Effector memory CD8-positive, alpha-beta T cell (primary cell): ENCODE measurements at regions not wholly inside any gene's neighbourhood (a gene's known extent, or its start where the extent isn't known, plus 50 kb on each side); places are given as distances from the start of the nearest gene placed in this dataset.

Source experiments
- ATAC-seq: fragments of 150-1000 bp; cut with Tn5 transposase; replicated peaks from 2 replicates; pipeline ENCODE4 v1.10.0; 2021; ENCODE audit warnings: mild to moderate bottlenecking, moderate library complexity
- DNase-seq, 3 experiments: peaks; one replicate each; pipeline ENCODE4 v3.0.0; 2021
- H3K27ac Mint-ChIP-seq, 2 donors: one replicate each; pipeline ENCODE4 v1.8.0; 2022; ENCODE audit warnings: mild to moderate bottlenecking in 2 of 2, mixed read lengths in 2 of 2, moderate library complexity in 2 of 2
- H3K27me3 Mint-ChIP-seq, 2 donors: one replicate each; pipeline ENCODE4 v1.8.0; 2022; ENCODE audit warnings: mixed read lengths in 2 of 2
- H3K36me3 Mint-ChIP-seq: one replicate; pipeline ENCODE4 v1.8.0; 2022; ENCODE audit warnings: mild to moderate bottlenecking, moderate library complexity, mixed read lengths; ENCODE audit not compliant: insufficient read depth
- H3K4me1 Mint-ChIP-seq, 2 donors: one replicate each; pipeline ENCODE4 v1.8.0; 2022; ENCODE audit warnings: low read depth in 2 of 2, mixed read lengths in 2 of 2
- H3K4me3 Mint-ChIP-seq, 2 donors: one replicate each; pipeline ENCODE4 v1.8.0; 2022; ENCODE audit warnings: mild to moderate bottlenecking in 2 of 2, mixed read lengths in 2 of 2, moderate library complexity in 2 of 2
- H3K9me3 Mint-ChIP-seq, 2 donors: one replicate each; pipeline ENCODE4 v1.8.0; 2022; ENCODE audit warnings: mixed read lengths in 2 of 2

DNA sequence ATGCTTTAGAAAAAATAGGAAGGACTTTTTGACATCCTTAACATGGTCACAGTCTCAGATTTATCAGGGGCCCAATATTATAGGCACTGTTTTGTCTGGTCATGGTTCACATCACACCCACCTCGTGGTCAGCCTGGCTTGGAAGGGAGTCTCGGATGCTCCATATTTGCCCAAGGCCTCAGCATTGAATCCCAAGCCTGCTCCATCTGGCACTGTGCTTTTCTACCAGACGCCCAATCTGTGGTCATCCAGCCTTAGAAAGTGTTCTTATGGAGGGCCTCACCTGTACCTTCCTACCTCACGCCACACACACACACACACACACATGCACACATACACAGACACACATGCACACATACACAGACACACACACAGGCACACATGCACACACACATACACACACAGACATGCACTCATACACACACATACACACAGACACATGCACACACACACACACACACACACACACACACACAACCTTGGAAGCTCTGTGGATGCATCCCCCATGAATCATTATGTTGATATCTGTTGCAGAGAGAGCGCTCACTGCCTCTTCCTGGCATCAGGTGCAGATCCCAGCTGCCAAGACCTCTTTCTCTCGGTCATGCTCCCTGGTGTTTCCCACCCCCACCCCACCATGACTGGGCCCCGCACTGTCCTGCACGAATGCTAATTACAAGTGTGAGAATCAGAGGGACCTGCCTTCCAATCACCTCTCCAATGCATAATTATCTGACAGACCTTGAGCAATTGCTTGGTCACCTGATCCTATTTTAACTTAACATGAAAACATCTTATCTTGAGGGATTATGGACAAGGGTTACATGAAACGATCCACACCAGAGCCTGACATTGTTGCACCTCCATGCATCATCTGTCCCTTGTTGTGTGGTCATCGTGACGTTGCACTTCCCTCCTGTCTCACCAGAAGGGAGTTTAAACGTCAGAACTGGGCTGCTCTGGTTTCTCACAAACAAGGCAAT, 122.7 kb upstream of the TMEM72 start:
- H3K27me3 Mint-ChIP-seq: peaks cover 24 to 51% of the 10 kb centered on the region in 2 donors
- ATAC-seq (no peak), DNase-seq (no peak)
- H3K36me3 Mint-ChIP-seq: no peaks in the 10 kb centered on the region
- H3K27ac Mint-ChIP-seq: no peak overlapping the region
- H3K4me1 Mint-ChIP-seq: no peaks in the 10 kb centered on the region
- no peak overlapping the region for H3K4me3 Mint-ChIP-seq
- H3K9me3 Mint-ChIP-seq: no peaks in the 10 kb centered on the region

DNA sequence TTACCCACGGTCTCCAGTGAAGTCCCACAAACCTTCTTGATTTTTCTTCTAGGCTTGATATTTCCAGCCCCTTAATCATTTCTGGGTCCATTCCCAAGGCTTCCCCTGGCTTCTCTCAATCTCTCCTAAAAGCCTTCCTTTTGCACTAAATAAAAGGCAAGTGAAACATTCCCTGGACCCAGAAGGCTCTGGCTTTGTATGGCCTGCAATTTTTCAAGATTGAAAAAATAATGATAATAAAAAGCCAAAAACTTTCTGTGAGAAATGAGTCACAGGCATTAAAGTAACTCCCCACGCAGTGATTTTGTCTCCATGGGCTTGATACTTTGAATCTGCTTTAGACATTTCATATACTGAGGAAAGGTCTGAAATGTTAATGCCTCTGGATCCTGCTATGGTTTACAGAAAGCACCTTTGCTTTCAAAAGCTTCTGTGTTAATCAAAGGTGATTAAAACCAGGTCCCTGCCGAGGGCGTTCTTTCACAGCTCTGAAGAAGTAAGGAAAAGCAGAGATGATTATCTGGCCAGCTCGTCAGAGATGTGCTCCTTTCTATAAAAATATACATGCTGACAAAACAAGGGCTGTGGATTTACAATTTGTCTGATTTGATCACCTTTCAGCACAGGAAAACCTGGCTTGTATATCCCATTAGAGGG, 118.9 kb upstream of the TMEM72 start:
- H3K4me3 Mint-ChIP-seq: no peak overlapping the region
- H3K27ac Mint-ChIP-seq: no peak overlapping the region
- no peaks in the 10 kb centered on the region for H3K9me3 Mint-ChIP-seq
- peaks cover 17 to 60% of the 10 kb centered on the region in 2 donors for H3K27me3 Mint-ChIP-seq
- no peaks in the 10 kb centered on the region for H3K4me1 Mint-ChIP-seq
- no peaks in the 10 kb centered on the region for H3K36me3 Mint-ChIP-seq
- DNase-seq (no peak), ATAC-seq (no peak)

DNA sequence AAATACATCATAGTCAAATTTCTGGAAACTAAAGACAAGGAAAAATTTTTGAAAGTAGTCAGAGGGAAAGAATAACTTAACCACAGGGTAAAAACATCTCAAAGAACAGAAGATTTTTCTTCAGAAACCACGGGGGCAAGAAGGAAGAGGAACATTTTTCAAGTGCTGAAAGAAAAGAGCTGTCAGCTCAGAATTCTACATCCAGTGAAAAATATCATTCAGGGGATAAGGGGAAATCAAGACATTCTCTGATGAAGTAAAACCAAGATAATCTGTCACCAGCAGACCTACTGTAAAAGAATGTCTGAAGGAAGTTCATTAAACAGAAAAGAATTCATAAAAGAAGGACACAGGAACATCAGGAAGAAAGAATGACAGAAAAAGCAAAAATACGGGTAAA, 111.2 kb upstream of the TMEM72 start:
- Mint-ChIP-seq H3K36me3 (no peaks in the 10 kb centered on the region), H3K27me3 (peaks cover 35 to 60% of the 10 kb centered on the region in 2 donors), H3K27ac (no peak overlapping the region), H3K9me3 (peaks cover 0 to 1% of the 10 kb centered on the region in 2 donors), H3K4me3 (no peak overlapping the region), H3K4me1 (no peaks in the 10 kb centered on the region)
- DNase-seq: no peak
- ATAC-seq: no peak

DNA sequence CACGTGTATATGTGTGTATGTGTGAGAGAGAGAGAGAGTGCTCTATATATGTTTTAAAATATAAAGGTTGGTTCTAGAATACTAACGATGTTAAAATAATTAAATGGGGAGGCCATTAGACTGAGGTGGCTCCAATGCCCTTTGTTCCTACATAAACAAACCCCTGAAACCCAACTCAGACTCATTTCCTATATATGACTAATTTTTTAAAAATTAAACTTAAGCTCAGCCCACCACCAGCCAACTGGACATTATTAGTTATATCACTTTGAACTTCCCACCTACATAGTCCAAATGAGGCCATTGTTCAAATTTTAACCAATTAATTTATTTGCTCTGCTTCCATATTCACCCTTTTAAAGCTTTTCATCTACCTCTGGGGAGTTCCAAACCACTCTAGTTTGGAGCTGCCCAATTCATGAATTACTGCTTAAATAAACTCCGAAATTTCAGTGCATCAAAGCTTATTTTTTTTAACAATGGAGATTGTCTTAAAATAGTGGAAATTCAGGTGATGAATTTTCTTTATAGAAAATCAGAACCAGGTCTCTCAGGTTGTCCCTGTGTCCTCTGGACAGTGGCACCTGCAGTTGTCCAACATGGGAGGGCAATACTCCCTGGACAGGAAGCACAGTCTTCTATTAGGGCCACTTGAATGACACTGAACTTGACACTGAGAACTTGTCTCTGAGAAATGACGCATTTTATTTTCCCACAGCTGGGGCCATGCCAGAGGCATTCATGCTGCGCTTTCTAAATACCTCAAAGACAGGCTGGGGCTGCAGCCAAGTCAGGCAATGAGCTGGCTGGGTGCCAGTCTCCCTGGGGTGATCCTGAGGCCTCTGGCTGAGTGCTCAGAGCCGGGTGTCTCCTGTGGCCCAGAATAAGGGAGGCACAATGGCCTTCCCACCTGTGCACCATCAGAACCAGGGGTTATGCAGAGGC, 109.5 kb upstream of the TMEM72 start:
- Mint-ChIP-seq H3K27me3 (peaks cover 49 to 54% of the 10 kb centered on the region in 2 donors), H3K4me3 (no peak overlapping the region), H3K9me3 (peaks cover 0 to 1% of the 10 kb centered on the region in 2 donors), H3K36me3 (no peaks in the 10 kb centered on the region), H3K27ac (no peak overlapping the region), H3K4me1 (no peaks in the 10 kb centered on the region)
- ATAC-seq (no peak), DNase-seq (no peak)

DNA sequence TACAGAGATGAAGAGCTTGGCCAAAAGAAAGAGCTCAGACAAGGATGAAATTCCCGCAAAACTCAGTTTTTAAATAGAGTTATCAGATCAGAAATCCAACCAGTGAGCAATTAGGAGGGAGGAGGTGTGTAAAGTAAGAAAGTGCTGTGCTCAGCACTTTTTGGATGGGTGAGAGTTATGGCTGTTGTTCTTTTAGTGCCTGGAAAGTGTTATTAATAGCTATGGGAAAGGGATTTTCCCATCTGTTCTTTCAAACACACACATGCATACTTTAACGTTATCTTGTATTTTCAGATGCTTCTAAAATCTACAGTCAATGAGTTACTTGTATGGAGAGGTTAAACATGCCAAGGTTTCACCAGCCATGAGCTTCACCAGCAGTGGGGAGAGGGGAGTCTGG, 107.3 kb upstream of the TMEM72 start:
- Mint-ChIP-seq H3K27ac (no peak overlapping the region), H3K4me1 (no peaks in the 10 kb centered on the region)
- ATAC-seq: no peak

DNA sequence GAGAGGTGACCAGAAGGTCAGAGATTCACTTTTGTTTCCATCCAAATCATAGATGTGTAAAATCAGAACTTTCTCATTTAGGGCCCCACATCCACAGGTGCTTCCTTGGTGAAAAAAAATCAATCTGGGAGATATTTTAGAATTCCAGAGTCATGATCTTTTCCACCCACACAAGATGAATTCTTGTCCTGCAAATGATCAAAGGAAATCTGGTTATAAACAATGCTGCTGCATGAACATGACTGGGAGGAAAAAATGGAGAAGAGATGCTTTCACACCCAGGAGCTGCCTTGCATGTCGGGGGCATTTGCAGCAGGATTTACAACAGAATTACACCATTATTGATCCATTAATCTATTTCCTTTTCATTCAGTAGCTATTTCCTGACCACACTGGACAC, 106.5 kb upstream of the TMEM72 start:
- Mint-ChIP-seq H3K27me3 (peaks cover 31 to 39% of the 10 kb centered on the region in 2 donors), H3K36me3 (no peaks in the 10 kb centered on the region), H3K4me1 (no peaks in the 10 kb centered on the region), H3K27ac (no peak overlapping the region), H3K9me3 (peaks cover 0 to 1% of the 10 kb centered on the region in 2 donors), H3K4me3 (no peak overlapping the region)
- DNase-seq (no peak), ATAC-seq (no peak)

More for the DNA sequence above, 107.3 kb upstream of the TMEM72 start:
- Mint-ChIP-seq H3K9me3 (peaks cover 0 to 1% of the 10 kb centered on the region in 2 donors), H3K27me3 (peaks cover 32 to 43% of the 10 kb centered on the region in 2 donors), H3K4me3 (no peak overlapping the region), H3K36me3 (no peaks in the 10 kb centered on the region)
- DNase-seq: no peak

DNA sequence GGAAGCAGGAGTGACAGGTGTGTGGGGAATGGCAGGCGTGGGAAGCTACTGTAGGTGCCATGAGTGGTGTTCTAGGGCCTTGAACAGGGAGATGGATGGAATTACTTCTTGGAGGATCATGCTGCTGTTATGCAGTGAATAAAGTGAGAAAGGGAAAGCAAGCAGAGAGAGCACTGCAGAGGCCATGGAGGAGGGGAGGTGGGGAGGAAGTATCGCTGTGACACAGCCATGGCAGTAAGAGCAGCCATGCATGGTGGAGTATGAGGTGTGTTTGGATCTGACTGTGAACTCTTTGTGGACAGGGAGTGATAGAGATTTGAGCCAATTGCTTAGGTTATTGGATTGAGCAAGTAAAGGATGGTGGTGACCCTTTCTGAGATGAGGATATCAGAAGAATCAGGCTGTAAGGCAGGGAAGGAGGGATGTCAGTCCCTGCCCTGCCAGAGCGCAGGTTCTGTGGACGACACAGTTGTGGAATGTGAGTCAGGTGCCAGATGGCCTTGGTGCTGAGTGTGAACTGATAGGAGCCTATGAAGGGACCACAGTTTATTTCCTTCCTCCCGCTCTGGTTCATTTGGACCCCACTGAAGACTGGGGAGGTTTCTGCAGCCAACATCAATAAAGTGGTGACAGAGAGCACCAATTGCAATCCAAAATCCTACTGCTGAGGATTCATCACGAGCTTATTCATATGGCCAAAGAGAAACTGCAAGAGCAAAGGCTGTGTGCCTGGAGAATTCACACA, 105.5 kb upstream of the TMEM72 start:
- DNase-seq (no peak), ATAC-seq (no peak)
- Mint-ChIP-seq H3K36me3 (no peaks in the 10 kb centered on the region), H3K4me3 (no peak overlapping the region), H3K4me1 (no peaks in the 10 kb centered on the region), H3K27ac (no peak overlapping the region), H3K9me3 (peaks cover 0 to 1% of the 10 kb centered on the region in 2 donors), H3K27me3 (peaks cover 34 to 39% of the 10 kb centered on the region in 2 donors)

DNA sequence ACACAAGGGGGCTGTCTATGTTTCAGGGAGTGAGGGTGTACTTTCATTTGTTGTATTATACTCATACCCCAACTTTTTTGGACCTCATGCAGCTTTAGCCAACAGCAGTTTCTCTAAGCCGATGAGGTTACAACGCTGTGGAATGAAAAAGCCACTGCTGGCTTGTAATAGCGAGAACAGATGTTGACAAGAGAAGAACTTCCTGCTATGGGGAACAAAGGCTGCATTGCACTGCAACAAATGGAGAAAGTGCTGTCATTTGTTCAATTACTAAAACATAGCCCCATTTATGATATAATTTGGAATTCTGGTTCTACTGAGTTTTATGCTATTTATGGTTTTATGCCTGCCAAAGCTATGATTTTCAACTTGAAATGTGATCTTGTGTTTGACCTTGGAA, 104.2 kb upstream of the TMEM72 start:
- H3K27me3 Mint-ChIP-seq: peaks cover 37 to 39% of the 10 kb centered on the region in 2 donors
- no peak for ATAC-seq
- no peaks in the 10 kb centered on the region for H3K4me1 Mint-ChIP-seq
- H3K36me3 Mint-ChIP-seq: no peaks in the 10 kb centered on the region
- no peak for DNase-seq
- no peak overlapping the region for H3K4me3 Mint-ChIP-seq
- no peak overlapping the region for H3K27ac Mint-ChIP-seq
- no peaks in the 10 kb centered on the region for H3K9me3 Mint-ChIP-seq

DNA sequence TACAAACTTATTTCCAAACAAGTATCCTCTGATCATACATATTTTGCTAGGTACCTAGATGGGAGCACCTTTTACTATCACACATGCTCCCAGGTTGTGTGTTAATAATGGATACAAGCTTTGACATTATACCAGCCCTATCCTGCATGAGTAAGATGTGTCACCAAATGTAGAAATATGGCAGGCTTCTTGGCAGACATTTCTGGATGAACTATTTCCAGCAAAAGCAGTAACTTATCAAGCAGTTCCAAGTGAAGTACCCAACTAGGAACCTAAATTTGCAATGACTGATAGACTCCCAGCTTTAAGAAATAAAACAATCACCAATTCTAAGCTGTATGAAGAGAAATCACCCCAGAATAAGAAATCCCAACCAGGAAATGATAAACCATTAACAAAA, 103.7 kb upstream of the TMEM72 start:
- Mint-ChIP-seq H3K27ac (no peak overlapping the region), H3K4me1 (no peaks in the 10 kb centered on the region), H3K9me3 (no peaks in the 10 kb centered on the region), H3K36me3 (no peaks in the 10 kb centered on the region), H3K4me3 (no peak overlapping the region), H3K27me3 (peaks cover 37% of the 10 kb centered on the region in 2 donors)
- ATAC-seq (no peak), DNase-seq (no peak)

DNA sequence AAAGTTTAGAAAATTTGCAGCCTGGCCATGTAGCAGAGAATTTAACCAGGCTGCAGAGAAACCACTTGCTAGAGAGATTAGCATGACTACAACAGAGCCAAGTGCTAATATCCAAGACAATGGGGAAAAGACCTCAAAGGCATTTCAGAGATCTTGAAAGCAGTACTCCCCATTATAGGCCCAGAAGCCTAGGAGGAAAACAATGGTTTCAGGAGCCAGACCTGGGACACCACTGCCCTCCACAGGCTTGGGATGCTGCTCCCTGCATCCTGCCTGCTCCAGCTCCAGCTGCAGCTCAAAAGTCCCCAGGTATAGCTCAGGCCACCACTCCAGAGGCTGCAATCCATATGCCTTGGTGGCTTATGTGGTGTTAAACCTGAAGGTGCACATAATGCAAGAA, 101.5 kb upstream of the TMEM72 start:
- DNase-seq: no peak
- Mint-ChIP-seq H3K36me3 (no peaks in the 10 kb centered on the region), H3K4me1 (no peaks in the 10 kb centered on the region), H3K27ac (no peak overlapping the region), H3K4me3 (no peak overlapping the region), H3K9me3 (no peaks in the 10 kb centered on the region), H3K27me3 (peaks cover 17 to 20% of the 10 kb centered on the region in 2 donors)
- ATAC-seq: no peak

DNA sequence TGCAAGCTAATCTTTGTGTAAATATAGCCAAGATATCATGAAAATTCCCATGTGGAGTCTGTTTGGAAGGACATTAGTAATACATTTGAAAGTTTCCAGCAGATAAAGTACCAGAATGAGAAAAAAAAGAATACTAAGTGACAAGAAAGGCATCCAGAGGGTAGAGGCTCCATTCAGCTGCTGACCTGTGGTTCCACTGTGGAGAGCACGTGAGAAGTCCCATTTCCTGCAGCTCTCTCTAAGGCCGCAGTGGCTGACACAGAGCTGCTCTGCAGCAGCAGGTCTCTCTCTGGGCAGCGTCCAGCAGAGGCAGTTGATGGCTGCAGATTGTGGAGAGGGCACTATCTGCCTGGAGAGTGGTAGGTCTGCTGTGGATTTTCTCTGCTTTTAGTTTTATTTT, 100.1 kb upstream of the TMEM72 start:
- DNase-seq (no peak), ATAC-seq (no peak)
- no peak overlapping the region for H3K27ac Mint-ChIP-seq
- no peaks in the 10 kb centered on the region for H3K36me3 Mint-ChIP-seq
- peaks cover 3 to 6% of the 10 kb centered on the region in 2 donors for H3K27me3 Mint-ChIP-seq
- H3K4me3 Mint-ChIP-seq: no peak overlapping the region
- H3K4me1 Mint-ChIP-seq: no peaks in the 10 kb centered on the region
- no peaks in the 10 kb centered on the region for H3K9me3 Mint-ChIP-seq

DNA sequence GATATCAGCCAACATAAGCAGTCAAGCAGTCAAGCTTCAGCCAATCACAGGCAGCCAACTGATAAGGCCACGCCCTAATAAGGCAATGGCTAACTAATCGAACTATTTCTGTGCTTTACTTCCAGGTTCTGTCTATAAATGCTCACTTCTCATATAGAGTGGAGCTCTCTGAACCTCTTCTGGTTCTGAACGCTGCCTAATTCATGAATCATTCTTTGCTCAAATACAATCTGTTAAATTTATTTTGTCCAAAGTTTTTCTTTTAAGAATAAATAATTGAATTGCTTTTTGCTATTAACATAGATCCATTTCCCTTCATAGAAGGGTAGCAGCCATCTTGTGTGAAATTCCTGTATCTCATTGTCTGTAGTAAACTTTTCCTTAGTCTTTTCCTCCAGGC, 97.9 kb upstream of the TMEM72 start:
- H3K27ac Mint-ChIP-seq: no peak overlapping the region
- ATAC-seq: no peak
- no peaks in the 10 kb centered on the region for H3K4me1 Mint-ChIP-seq
- no peaks in the 10 kb centered on the region for H3K9me3 Mint-ChIP-seq
- H3K27me3 Mint-ChIP-seq: peaks cover 0 to 6% of the 10 kb centered on the region in 2 donors
- no peaks in the 10 kb centered on the region for H3K36me3 Mint-ChIP-seq
- H3K4me3 Mint-ChIP-seq: no peak overlapping the region
- no peak for DNase-seq
